KMS-11 (cell line): ENCODE measurements at regions not wholly inside any gene's neighbourhood (a gene's known extent, or its start where the extent isn't known, plus 50 kb on each side); places are given as distances from the start of the nearest gene placed in this dataset.

Experiments used
- H2AFZ ChIP-seq: fragments of 200-600 bp; sonication (generic); 2 replicates; pipeline ENCODE4 v1.6.1; 2016; ENCODE audit warnings: antibody characterized with exemption, mixed run types, low read depth
- H3K27ac ChIP-seq: fragments of 200-600 bp; sonication (generic); 2 replicates; pipeline ENCODE4 v1.6.1; 2016; ENCODE audit warnings: mild to moderate bottlenecking, mixed run types
- H3K27me3 ChIP-seq: fragments of 200-600 bp; sonication (generic); 2 replicates; pipeline ENCODE4 v1.6.1; 2017; ENCODE audit warnings: mild to moderate bottlenecking, low read depth, mixed run types, moderate library complexity; ENCODE audit not compliant: insufficient read depth
- H3K36me3 ChIP-seq: fragments of 200-600 bp; sonication (generic); 2 replicates; pipeline ENCODE4 v1.6.1; 2017; ENCODE audit warnings: mild to moderate bottlenecking, mixed run types; ENCODE audit not compliant: insufficient read depth
- H3K4me1 ChIP-seq: fragments of 200-600 bp; sonication (generic); 2 replicates; pipeline ENCODE4 v1.6.1; 2016; ENCODE audit warnings: mild to moderate bottlenecking, low read depth, mixed run types; ENCODE audit not compliant: poor library complexity, severe bottlenecking
- H3K4me2 ChIP-seq: fragments of 200-600 bp; sonication (generic); 2 replicates; pipeline ENCODE4 v1.7.0; 2016; ENCODE audit warnings: mild to moderate bottlenecking, mixed run types
- H3K4me3 ChIP-seq: fragments of 200-600 bp; sonication (generic); IDR thresholded peaks from 2 replicates; pipeline ENCODE4 v1.6.1; 2017; ENCODE audit warnings: low read depth, low read length, mixed read lengths; ENCODE audit not compliant: insufficient read depth
- H3K79me2 ChIP-seq: fragments of 200-600 bp; sonication (generic); 2 replicates; pipeline ENCODE4 v1.6.1; 2016; ENCODE audit warnings: low read depth, mixed run types; ENCODE audit not compliant: insufficient read depth
- H3K9ac ChIP-seq: fragments of 200-600 bp; sonication (generic); 2 replicates; pipeline ENCODE4 v1.6.1; 2016; ENCODE audit warnings: mild to moderate bottlenecking, mixed run types
- H4K20me1 ChIP-seq: fragments of 200-600 bp; sonication (generic); 2 replicates; pipeline ENCODE4 v1.6.1; 2016; ENCODE audit warnings: mild to moderate bottlenecking, mixed run types; ENCODE audit not compliant: insufficient read depth
- CTCF ChIP-seq: fragments of 200-600 bp; sonication (generic); conservative IDR thresholded peaks from 2 replicates; pipeline ENCODE4 v1.6.1; 2017; ENCODE audit warnings: low read depth, mild to moderate bottlenecking, antibody characterized with exemption, low read length, moderate library complexity, mixed read lengths

DNA sequence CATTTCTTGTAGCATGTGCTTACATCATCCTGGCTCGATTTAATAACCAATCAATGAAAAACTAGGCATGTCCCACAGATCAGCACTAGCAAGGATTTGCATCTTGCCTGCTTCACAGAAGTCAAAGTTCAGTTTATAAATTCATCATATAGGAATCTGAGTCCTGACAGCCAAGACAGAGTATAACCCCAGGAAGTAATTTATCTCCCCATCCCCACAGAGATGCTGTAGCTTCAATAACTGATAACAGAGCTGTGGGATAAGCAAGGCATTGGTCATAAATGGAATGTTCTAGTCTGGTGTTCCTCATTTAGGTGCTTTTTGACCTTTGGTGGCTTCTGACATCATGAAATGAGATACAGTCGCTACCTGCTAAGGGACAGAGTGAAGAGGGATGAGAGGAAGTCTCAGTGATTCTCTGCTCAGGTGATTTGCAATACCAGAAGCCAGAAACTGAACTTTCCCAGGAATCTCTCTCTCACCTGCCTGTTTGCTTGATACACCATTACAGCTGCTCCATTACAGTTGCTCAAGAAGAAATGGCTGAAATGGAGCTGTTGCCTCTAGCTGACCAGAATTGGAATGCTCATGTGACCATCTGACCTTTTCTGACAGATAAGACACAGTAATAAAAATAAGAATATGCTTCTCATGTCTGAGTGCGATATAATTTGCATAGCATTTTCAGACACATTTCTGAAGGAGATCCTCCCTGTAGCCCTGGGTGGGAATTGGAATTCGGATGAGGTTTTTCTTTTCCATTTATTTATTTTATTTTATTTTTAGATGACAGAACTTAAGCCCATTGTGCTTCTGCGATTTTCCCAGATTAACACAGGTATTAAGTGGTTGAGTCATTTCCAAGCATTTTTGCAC lies 217.1 kb upstream of the KCNMB2 start:
- Histone ChIP-seq H3K9ac (no peak overlapping the region), H3K79me2 (no peaks in the 10 kb centered on the region), H3K4me2 (no peak overlapping the region), H3K4me1 (no peaks in the 10 kb centered on the region), H3K4me3 (no peak overlapping the region), H3K27me3 (no peaks in the 10 kb centered on the region), H3K36me3 (no peaks in the 10 kb centered on the region), H3K27ac (no peak overlapping the region), H4K20me1 (no peaks in the 10 kb centered on the region), H2AFZ (no peak overlapping the region)
- no peak for TF ChIP-seq CTCF

- H3K4me2 ChIP-seq: no peak overlapping the region
- no peaks in the 10 kb centered on the region for H3K4me1 ChIP-seq
- no peak overlapping the region for H3K27ac ChIP-seq
- no peaks in the 10 kb centered on the region for H3K79me2 ChIP-seq
- no peak for TF ChIP-seq CTCF
- H3K4me3 ChIP-seq: no peak overlapping the region
- no peak overlapping the region for H2AFZ ChIP-seq
- no peaks in the 10 kb centered on the region for H4K20me1 ChIP-seq
- no peaks in the 10 kb centered on the region for H3K27me3 ChIP-seq
- H3K36me3 ChIP-seq: no peaks in the 10 kb centered on the region
- H3K9ac ChIP-seq: no peak overlapping the region
Observed at GRCh38 chr3:178320456-178321351, 215.5 kb upstream of the KCNMB2 start.

DNA sequence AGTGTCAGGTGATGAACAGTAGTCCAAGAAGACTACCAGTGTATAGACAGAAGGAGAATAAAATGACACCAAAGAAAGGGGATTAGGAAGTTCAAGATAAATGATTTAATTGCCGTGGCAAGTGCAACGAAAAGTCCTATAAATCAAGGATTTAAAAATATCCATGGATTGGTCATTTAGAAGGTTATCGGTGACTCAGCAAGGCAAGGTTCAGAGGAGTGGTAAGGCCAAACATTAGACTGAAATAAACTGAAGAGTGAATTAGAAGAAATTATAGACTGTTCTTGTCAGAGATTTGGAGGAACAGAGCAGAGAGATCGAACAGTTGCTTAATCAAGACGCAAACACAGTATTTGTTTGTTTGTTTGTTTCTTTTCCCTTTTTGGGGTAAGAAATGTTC lies 211.9 kb upstream of the KCNMB2 start:
- H3K79me2 ChIP-seq: no peaks in the 10 kb centered on the region

DNA sequence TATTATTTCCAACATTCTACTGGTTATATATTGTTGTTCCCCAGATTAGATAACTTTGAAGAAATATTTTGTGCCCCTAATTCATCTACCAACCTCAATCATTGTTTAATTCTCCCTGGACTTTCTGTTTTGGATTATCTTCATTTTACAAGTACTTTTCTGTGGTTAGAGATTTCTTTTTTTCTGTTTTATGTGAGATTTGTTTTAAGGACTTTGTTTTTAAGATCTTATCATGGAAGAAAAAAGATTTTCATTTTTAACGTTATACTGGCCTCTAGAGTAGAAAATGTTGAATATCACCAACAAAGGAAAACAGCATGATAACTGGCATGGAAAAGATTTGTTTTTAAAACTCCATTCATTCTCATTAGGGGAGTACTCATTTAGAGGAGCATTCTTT lies 210.9 kb upstream of the KCNMB2 start:
- peak; percentile 36 for TF ChIP-seq CTCF
- Histone ChIP-seq H3K9ac (no peak overlapping the region), H3K36me3 (no peaks in the 10 kb centered on the region), H3K79me2 (no peaks in the 10 kb centered on the region), H2AFZ (no peak overlapping the region), H3K4me3 (no peak overlapping the region), H3K27ac (no peak overlapping the region), H3K4me1 (no peaks in the 10 kb centered on the region), H3K27me3 (no peaks in the 10 kb centered on the region), H3K4me2 (no peak overlapping the region), H4K20me1 (no peaks in the 10 kb centered on the region)

More for the DNA sequence above, 211.9 kb upstream of the KCNMB2 start:
- Histone ChIP-seq H3K9ac (no peak overlapping the region), H3K27ac (no peak overlapping the region), H3K4me1 (no peaks in the 10 kb centered on the region), H3K36me3 (no peaks in the 10 kb centered on the region), H2AFZ (no peak overlapping the region), H3K4me3 (no peak overlapping the region), H4K20me1 (no peaks in the 10 kb centered on the region), H3K4me2 (no peak overlapping the region), H3K27me3 (no peaks in the 10 kb centered on the region)
- TF ChIP-seq CTCF: no peak
